Activated T-helper 17 cell treated with anti-CD3 and anti-CD28 coated beads, Interleukin-2, amount 50 U/mL, for 72 hours (primary cell): ENCODE measurements at regions not wholly inside any gene's neighbourhood (a gene's known extent, or its start where the extent isn't known, plus 50 kb on each side); places are given as distances from the start of the nearest gene placed in this dataset.

Experiments used
- ATAC-seq: fragments of 150-1000 bp; cut with Tn5 transposase; replicated peaks from 2 replicates; pipeline ENCODE4 v1.10.0; 2021; ENCODE audit warnings: mild to moderate bottlenecking, moderate library complexity
- H3K27ac Mint-ChIP-seq: one replicate; pipeline ENCODE4 v1.8.0; 2022; ENCODE audit warnings: mixed read lengths
- H3K27me3 Mint-ChIP-seq: one replicate; pipeline ENCODE4 v1.8.0; 2022; ENCODE audit warnings: mixed read lengths
- H3K36me3 Mint-ChIP-seq: one replicate; pipeline ENCODE4 v1.8.0; 2022; ENCODE audit warnings: low read depth, mild to moderate bottlenecking, mixed read lengths
- H3K4me1 Mint-ChIP-seq: one replicate; pipeline ENCODE4 v1.8.0; 2022; ENCODE audit warnings: mixed read lengths
- H3K4me3 Mint-ChIP-seq: one replicate; pipeline ENCODE4 v1.8.0; 2022; ENCODE audit warnings: mild to moderate bottlenecking, mixed read lengths
- H3K9me3 Mint-ChIP-seq: one replicate; pipeline ENCODE4 v1.8.0; 2022; ENCODE audit warnings: mixed read lengths

- ATAC-seq: no peak
- H3K9me3 Mint-ChIP-seq: peaks cover 4% of the 10 kb centered on the region
- no peaks in the 10 kb centered on the region for H3K4me1 Mint-ChIP-seq
- H3K36me3 Mint-ChIP-seq: no peaks in the 10 kb centered on the region
- no peak overlapping the region for H3K4me3 Mint-ChIP-seq
- H3K27me3 Mint-ChIP-seq: no peaks in the 10 kb centered on the region
- H3K27ac Mint-ChIP-seq: no peak overlapping the region
Observed at GRCh38 chr21:27477296-27477695, 510.4 kb upstream of the ADAMTS5 start.

- Mint-ChIP-seq H3K4me1 (no peaks in the 10 kb centered on the region), H3K36me3 (no peaks in the 10 kb centered on the region), H3K27ac (no peak overlapping the region), H3K27me3 (no peaks in the 10 kb centered on the region), H3K4me3 (no peak overlapping the region), H3K9me3 (no peaks in the 10 kb centered on the region)
- no peak for ATAC-seq
Observed at GRCh38 chr21:27476696-27477095, 509.8 kb upstream of the ADAMTS5 start.

DNA sequence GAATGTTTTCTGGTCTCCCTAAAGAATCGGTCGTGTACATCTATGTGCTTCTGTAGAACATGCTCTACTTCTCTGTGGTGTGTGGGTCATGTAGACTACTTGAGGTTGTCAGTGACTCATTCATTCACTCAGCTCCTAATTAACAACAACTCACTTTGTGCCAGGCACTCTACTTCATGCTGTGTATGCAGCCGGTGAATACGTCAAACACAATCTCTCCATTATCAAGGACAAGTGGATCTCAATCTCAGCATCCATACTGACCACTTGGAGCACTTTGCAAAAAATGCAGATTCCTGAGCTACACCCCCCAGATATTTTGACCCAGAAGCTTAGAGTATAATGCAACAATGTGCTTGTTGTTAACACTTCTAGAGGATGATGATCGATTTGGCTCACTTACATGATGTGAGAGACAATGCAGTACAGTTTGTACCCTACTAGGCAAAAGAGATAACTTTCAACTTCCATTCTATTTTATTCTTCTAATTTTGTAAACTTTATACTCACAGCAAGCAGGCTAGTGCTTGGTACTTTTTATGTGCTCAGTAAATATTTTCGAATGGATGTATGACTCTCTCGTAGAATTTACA is 508.6 kb upstream of the ADAMTS5 start:
- H3K36me3 Mint-ChIP-seq: no peaks in the 10 kb centered on the region
- ATAC-seq: no peak
- no peak overlapping the region for H3K27ac Mint-ChIP-seq
- no peaks in the 10 kb centered on the region for H3K27me3 Mint-ChIP-seq
- no peaks in the 10 kb centered on the region for H3K4me1 Mint-ChIP-seq
- peaks cover 3% of the 10 kb centered on the region for H3K9me3 Mint-ChIP-seq
- no peak overlapping the region for H3K4me3 Mint-ChIP-seq

GRCh38 chr21:27467366-27467765 is 500.5 kb upstream of the ADAMTS5 start:
- Mint-ChIP-seq H3K4me3 (no peak overlapping the region), H3K4me1 (no peaks in the 10 kb centered on the region), H3K27me3 (no peaks in the 10 kb centered on the region), H3K9me3 (peaks cover 16% of the 10 kb centered on the region), H3K27ac (no peak overlapping the region), H3K36me3 (no peaks in the 10 kb centered on the region)
- no peak for ATAC-seq

GRCh38 chr21:27466140-27466539 is 499.3 kb upstream of the ADAMTS5 start:
- peaks cover 16% of the 10 kb centered on the region for H3K9me3 Mint-ChIP-seq
- H3K4me1 Mint-ChIP-seq: no peaks in the 10 kb centered on the region
- H3K27me3 Mint-ChIP-seq: no peaks in the 10 kb centered on the region
- ATAC-seq: no peak
- no peak overlapping the region for H3K27ac Mint-ChIP-seq
- H3K36me3 Mint-ChIP-seq: no peaks in the 10 kb centered on the region
- H3K4me3 Mint-ChIP-seq: no peak overlapping the region

GRCh38 chr21:27464648-27465047 is 497.8 kb upstream of the ADAMTS5 start:
- Mint-ChIP-seq H3K27ac (no peak overlapping the region), H3K4me1 (no peaks in the 10 kb centered on the region), H3K36me3 (no peaks in the 10 kb centered on the region), H3K9me3 (peaks cover 7% of the 10 kb centered on the region), H3K4me3 (no peak overlapping the region), H3K27me3 (no peaks in the 10 kb centered on the region)
- no peak for ATAC-seq

DNA sequence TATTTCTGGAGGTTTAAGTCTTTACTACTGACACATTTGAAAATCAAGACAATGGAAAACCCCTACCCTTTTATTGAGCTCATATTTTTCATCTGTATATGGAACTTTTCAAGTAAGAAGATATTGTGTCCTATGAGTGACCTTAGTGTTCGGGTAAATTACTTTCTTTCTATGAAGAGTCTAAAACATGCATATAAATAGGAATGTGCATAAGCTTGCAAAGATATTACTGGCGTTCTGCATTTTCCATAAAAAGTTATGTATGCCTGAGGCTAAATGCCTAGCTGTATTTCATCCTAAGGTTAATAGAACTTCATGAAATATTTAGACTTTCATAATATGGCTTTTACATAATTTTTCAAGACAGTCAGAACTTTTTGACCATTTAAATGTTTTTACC is 495.8 kb upstream of the ADAMTS5 start:
- Mint-ChIP-seq H3K4me1 (no peaks in the 10 kb centered on the region), H3K36me3 (no peaks in the 10 kb centered on the region), H3K4me3 (no peak overlapping the region), H3K9me3 (peaks cover 7% of the 10 kb centered on the region), H3K27me3 (no peaks in the 10 kb centered on the region), H3K27ac (no peak overlapping the region)
- no peak for ATAC-seq

DNA sequence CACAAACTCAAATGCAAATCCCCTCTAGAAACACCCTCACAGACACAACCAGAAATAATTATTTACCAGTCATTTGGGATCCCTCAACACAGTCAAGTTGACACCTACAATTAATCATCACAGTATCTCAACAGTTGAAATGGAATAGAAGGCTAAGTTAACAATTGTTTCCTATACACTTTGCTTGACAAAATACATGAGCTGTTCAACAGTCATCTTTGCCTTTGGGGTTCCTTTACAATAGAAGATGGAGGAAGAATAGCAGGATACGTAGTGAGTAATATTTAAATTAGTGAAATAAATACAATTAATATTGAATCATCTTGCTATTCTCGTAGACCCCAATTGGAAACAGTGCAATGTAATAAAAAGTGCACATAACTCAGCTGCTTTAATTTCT is 487.3 kb upstream of the ADAMTS5 start:
- no peak for ATAC-seq
- H3K4me3 Mint-ChIP-seq: no peak overlapping the region
- H3K4me1 Mint-ChIP-seq: no peaks in the 10 kb centered on the region
- no peaks in the 10 kb centered on the region for H3K36me3 Mint-ChIP-seq
- peaks cover 7% of the 10 kb centered on the region for H3K9me3 Mint-ChIP-seq
- H3K27me3 Mint-ChIP-seq: no peaks in the 10 kb centered on the region
- no peak overlapping the region for H3K27ac Mint-ChIP-seq

DNA sequence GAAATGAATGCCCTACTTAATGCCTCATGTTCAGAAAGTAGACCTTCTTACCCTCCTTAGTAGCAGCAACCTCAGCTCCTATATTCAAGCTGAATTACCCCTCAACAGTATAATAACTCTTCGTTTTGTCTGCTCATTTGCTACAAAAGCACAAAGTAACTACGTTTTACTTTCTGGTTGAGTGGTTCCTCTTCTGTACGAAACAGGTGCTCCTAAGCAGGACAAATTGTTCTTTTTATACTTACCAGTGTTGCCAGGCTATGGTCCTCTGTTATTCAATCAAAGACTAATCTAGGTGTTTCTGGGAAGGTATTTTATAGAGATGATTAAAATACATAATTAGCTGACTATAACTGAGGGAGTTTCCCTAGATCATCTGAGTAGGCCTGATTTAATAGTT is 484.2 kb upstream of the ADAMTS5 start:
- no peak overlapping the region for H3K4me3 Mint-ChIP-seq
- H3K4me1 Mint-ChIP-seq: no peaks in the 10 kb centered on the region
- no peaks in the 10 kb centered on the region for H3K27me3 Mint-ChIP-seq
- H3K27ac Mint-ChIP-seq: no peak overlapping the region
- peaks cover 19% of the 10 kb centered on the region for H3K9me3 Mint-ChIP-seq
- ATAC-seq: no peak
- H3K36me3 Mint-ChIP-seq: no peaks in the 10 kb centered on the region

DNA sequence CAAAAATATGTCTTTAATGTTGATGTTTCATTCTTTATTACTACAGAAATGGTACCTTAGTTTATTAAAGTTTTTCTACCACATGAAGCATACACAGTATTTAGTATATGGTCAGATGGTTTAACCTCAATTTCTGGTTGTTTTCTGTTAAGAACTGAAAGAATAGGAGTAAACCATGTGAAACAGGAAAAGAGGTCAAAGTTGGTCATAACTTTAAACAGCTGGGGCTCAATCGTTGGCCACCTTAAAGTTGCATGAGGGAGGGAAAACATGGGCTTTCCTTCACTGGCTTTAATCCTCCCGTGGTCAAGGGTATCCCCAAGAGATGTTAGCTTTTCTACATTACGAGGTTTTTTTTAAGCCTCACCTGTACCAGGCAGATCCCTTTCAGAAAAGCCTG is 483.3 kb upstream of the ADAMTS5 start:
- H3K4me3 Mint-ChIP-seq: no peak overlapping the region
- no peaks in the 10 kb centered on the region for H3K27me3 Mint-ChIP-seq
- H3K27ac Mint-ChIP-seq: no peak overlapping the region
- H3K9me3 Mint-ChIP-seq: peaks cover 22% of the 10 kb centered on the region
- no peaks in the 10 kb centered on the region for H3K4me1 Mint-ChIP-seq
- H3K36me3 Mint-ChIP-seq: no peaks in the 10 kb centered on the region
- no peak for ATAC-seq

DNA sequence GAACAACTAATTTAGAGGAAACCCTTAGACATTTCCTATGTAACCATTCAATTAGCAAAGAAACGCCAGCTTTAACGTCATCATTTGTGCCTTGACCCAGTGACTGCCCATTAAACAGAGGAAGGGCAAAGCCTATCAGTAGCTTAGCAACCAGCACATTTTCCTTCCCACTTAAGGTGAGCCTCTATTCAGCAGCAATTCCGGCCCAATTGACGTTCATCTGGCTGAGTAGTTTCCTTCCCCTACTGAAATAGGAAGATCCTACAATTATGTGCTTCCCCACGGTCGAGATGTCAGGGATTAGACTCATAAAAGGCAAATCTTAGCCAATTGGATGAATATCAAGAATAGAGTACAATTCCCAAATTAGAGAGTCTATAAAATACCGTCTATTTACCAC is 482.1 kb upstream of the ADAMTS5 start:
- no peaks in the 10 kb centered on the region for H3K4me1 Mint-ChIP-seq
- H3K36me3 Mint-ChIP-seq: no peaks in the 10 kb centered on the region
- ATAC-seq: no peak

DNA sequence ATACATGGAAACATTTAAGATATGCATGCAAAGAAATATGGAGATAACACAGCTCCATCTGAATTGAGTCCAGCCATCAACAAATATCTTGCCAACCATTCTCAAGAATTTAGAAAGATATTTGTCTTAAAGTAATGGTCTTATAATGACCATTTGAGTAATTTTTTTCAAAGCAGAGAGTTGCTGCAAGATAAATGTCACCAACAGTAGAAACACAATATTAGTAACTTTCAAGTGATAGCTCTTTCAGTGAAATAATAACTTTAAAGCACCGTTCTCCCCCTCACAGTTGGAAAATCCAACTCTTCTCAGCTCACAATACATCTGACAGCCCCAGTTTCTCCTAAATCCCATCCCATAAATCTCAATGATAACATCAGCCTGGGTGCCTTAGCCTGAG is 481.0 kb upstream of the ADAMTS5 start:
- Mint-ChIP-seq H3K4me3 (no peak overlapping the region), H3K27ac (no peak overlapping the region)
- no peak for ATAC-seq

More for the DNA sequence above, 482.1 kb upstream of the ADAMTS5 start:
- no peaks in the 10 kb centered on the region for H3K27me3 Mint-ChIP-seq
- no peak overlapping the region for H3K27ac Mint-ChIP-seq
- peaks cover 22% of the 10 kb centered on the region for H3K9me3 Mint-ChIP-seq
- H3K4me3 Mint-ChIP-seq: no peak overlapping the region

DNA sequence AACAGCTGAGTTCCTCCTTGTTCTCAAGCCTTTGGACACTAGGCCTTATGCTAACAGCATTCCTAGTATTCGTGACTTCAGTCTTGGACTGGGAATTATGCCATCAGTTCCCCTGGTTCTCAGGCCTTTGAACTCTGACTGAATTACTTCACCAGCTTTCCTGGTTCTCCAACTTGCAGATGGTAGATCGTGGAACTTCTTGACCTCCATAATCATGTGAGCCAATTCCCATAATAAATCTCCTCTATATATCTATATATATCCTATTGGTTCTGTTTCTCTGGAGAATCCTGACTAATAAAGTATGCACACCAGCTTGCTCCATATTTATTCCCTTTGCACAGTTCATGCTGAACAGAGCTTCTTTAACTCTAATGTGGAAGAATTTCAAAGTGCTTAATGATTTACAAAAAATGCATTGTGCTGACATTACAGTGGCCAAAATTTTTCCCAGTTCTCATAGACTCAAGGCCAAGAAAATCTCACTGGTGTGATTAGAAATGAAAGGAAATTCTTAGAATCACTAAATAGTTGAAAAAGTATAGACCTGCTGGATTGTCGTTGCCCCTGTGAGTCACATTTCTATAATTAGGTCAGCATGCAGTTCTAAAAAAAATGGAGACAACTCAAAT is 462.9 kb upstream of the ADAMTS5 start:
- no peak overlapping the region for H3K27ac Mint-ChIP-seq
- no peaks in the 10 kb centered on the region for H3K27me3 Mint-ChIP-seq
- H3K4me3 Mint-ChIP-seq: no peak overlapping the region
- no peaks in the 10 kb centered on the region for H3K36me3 Mint-ChIP-seq
- H3K9me3 Mint-ChIP-seq: peaks cover 3% of the 10 kb centered on the region
- no peak for ATAC-seq
- H3K4me1 Mint-ChIP-seq: no peaks in the 10 kb centered on the region

More for the DNA sequence above, 481.0 kb upstream of the ADAMTS5 start:
- Mint-ChIP-seq H3K9me3 (peaks cover 27% of the 10 kb centered on the region), H3K27me3 (no peaks in the 10 kb centered on the region), H3K4me1 (no peaks in the 10 kb centered on the region), H3K36me3 (no peaks in the 10 kb centered on the region)

- no peaks in the 10 kb centered on the region for H3K4me1 Mint-ChIP-seq
- no peaks in the 10 kb centered on the region for H3K27me3 Mint-ChIP-seq
- H3K4me3 Mint-ChIP-seq: no peak overlapping the region
- no peaks in the 10 kb centered on the region for H3K36me3 Mint-ChIP-seq
- H3K27ac Mint-ChIP-seq: no peak overlapping the region
- no peak for ATAC-seq
- peaks cover 3% of the 10 kb centered on the region for H3K9me3 Mint-ChIP-seq
Observed at GRCh38 chr21:27426196-27426595, 459.3 kb upstream of the ADAMTS5 start.

GRCh38 chr21:27425574-27425973 is 458.7 kb upstream of the ADAMTS5 start:
- no peak for ATAC-seq
- Mint-ChIP-seq H3K4me1 (no peaks in the 10 kb centered on the region), H3K27ac (no peak overlapping the region), H3K36me3 (no peaks in the 10 kb centered on the region), H3K27me3 (no peaks in the 10 kb centered on the region), H3K9me3 (peaks cover under 1% of the 10 kb centered on the region), H3K4me3 (no peak overlapping the region)

GRCh38 chr21:27425172-27425571 is 458.3 kb upstream of the ADAMTS5 start:
- Mint-ChIP-seq H3K4me1 (no peaks in the 10 kb centered on the region), H3K4me3 (no peak overlapping the region), H3K9me3 (no peaks in the 10 kb centered on the region), H3K27ac (no peak overlapping the region), H3K27me3 (no peaks in the 10 kb centered on the region), H3K36me3 (no peaks in the 10 kb centered on the region)
- no peak for ATAC-seq
